ENCODE measurements at regions not wholly inside any gene's neighbourhood (a gene's known extent, or its start where the extent isn't known, plus 50 kb on each side); places are given as distances from the start of the nearest gene placed in this dataset.

DNA sequence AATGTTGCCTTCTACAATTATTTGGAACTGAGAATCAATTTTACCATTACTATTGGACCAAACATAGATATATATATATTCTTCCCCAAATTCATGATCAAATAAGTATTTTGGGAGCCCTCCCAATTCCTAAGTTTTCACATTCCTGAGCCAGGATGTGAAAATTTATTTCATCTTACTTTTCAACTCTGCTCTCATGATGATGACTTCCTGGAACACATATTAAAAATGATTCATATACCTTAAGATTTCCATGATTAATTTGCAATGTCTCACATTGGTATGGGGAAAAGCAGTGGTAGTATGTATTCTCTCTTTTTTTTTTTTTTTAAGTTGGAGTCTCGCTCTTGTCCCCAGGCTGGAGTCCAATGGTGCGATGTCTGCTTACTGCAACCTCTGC, 596.1 kb upstream of the ZEB2 start:
- TF ChIP-seq, protein P1, sequence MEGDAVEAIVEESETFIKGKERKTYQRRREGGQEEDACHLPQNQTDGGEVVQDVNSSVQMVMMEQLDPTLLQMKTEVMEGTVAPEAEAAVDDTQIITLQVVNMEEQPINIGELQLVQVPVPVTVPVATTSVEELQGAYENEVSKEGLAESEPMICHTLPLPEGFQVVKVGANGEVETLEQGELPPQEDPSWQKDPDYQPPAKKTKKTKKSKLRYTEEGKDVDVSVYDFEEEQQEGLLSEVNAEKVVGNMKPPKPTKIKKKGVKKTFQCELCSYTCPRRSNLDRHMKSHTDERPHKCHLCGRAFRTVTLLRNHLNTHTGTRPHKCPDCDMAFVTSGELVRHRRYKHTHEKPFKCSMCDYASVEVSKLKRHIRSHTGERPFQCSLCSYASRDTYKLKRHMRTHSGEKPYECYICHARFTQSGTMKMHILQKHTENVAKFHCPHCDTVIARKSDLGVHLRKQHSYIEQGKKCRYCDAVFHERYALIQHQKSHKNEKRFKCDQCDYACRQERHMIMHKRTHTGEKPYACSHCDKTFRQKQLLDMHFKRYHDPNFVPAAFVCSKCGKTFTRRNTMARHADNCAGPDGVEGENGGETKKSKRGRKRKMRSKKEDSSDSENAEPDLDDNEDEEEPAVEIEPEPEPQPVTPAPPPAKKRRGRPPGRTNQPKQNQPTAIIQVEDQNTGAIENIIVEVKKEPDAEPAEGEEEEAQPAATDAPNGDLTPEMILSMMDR (conservative IDR thresholded peaks at IDR 0.05) = no peak
- Mint-ChIP-seq H3K4me3 (no peak overlapping the region), H3K9me3 (no peaks in the 10 kb centered on the region), H3K4me1 (peaks cover 5 to 6% of the 10 kb centered on the region in 2 experiments), H3K27me3 (ENCODE audit: low read depth) (no peaks in the 10 kb centered on the region), H3K36me3 (ENCODE audit: insufficient read depth in 1 of 3, low read depth in 3 of 3) (no peaks in the 10 kb centered on the region), H3K27ac (no peak overlapping the region)
- H2AK5ac ChIP-seq (ENCODE audit: insufficient read length, low read length) = no peak overlapping the region
- no peak overlapping the region for H2AFZ ChIP-seq (ENCODE audit: low read length)
- no peak overlapping the region for H3T11ph ChIP-seq (ENCODE audit: low read length)
- no peak overlapping the region for H3K4me2 ChIP-seq (ENCODE audit: insufficient read depth, insufficient read length, low read length)
- H3K27me3 ChIP-seq (ENCODE audit: insufficient read depth, low read length) = no peaks in the 10 kb centered on the region
- H2BK5ac ChIP-seq (ENCODE audit: insufficient read length, low read length) = no peak overlapping the region
- H2BK15ac ChIP-seq (ENCODE audit: low read depth, low read length) = no peak overlapping the region
- H2BK20ac ChIP-seq (ENCODE audit: low read depth, low read length, poor library complexity, severe bottlenecking) = no peak overlapping the region
- H2BK120ac ChIP-seq (ENCODE audit: low read depth, low read length, poor library complexity, severe bottlenecking) = no peak overlapping the region
- no CpG with 5 or more reads among the region's 2 CpGs for WGBS (ENCODE audit: extremely low coverage, insufficient read length, low lambda C conversion rate)
- no peak overlapping the region for H3K4ac ChIP-seq (ENCODE audit: low read depth, low read length)
- DNase-seq = no peak
- H4K8ac ChIP-seq (replicated peaks; ENCODE audit: insufficient read length, low read depth, low read length) = no peak overlapping the region
- no peak overlapping the region for H4K91ac ChIP-seq (ENCODE audit: insufficient read length, low read depth, low read length)
- H3K14ac ChIP-seq (ENCODE audit: insufficient read depth, low read length) = no peak overlapping the region
- H3K27ac ChIP-seq (ENCODE audit: insufficient read length, low read depth, low read length) = no peak overlapping the region
- H2BK12ac ChIP-seq (ENCODE audit: insufficient read length, low read depth, low read length) = no peak overlapping the region
- no peak overlapping the region for H3K18ac ChIP-seq (ENCODE audit: insufficient read length, low read depth, low read length)
- H3K79me1 ChIP-seq (ENCODE audit: insufficient read depth, low read depth, low read length, poor library complexity, severe bottlenecking) = no peaks in the 10 kb centered on the region
- H3K79me2 ChIP-seq (ENCODE audit: insufficient read depth, low read length) = no peaks in the 10 kb centered on the region
- no peaks in the 10 kb centered on the region for H3K23me2 ChIP-seq (ENCODE audit: insufficient read length, low read depth, low read length, poor library complexity, severe bottlenecking)
- no peak overlapping the region for H3K56ac ChIP-seq (ENCODE audit: insufficient read length, low read depth, low read length)
- no peaks in the 10 kb centered on the region for H4K20me1 ChIP-seq (ENCODE audit: control insufficient read depth, insufficient read depth, insufficient read length)
- H3K9me3 ChIP-seq (ENCODE audit: control insufficient read depth, low read depth, low read length) = no peaks in the 10 kb centered on the region
- no peak overlapping the region for H3K23ac ChIP-seq (ENCODE audit: insufficient read length, low read depth, low read length)
- H3K4me1 ChIP-seq (ENCODE audit: insufficient read depth, low read length) = no peaks in the 10 kb centered on the region
- no peak overlapping the region for H3K9ac ChIP-seq (ENCODE audit: extremely low read depth, insufficient read length, low read length)
- no peak overlapping the region for H4K5ac ChIP-seq (ENCODE audit: insufficient read length, low read depth, low read length)
